ENCODE measurements at regions not wholly inside any gene's neighbourhood (a gene's known extent, or its start where the extent isn't known, plus 50 kb on each side); places are given as distances from the start of the nearest gene placed in this dataset.
"Not testable (repeated sequence)": the region's sequence is repeated elsewhere in the genome, so short reads cannot be mapped to it uniquely, and the experiment has no call there.

- H3K4me3 ChIP-seq (ENCODE audit: low read length) = no peak overlapping the region
- peaks cover 11% of the 10 kb centered on the region; the same call in 1 of the 2 replicates for H3K4me1 ChIP-seq (ENCODE audit: insufficient read depth, low read length)
- no peak overlapping the region for H3K9ac ChIP-seq (ENCODE audit: low read depth, low read length)
- H3K27me3 ChIP-seq (ENCODE audit: insufficient read depth, low read length) = peaks cover 2% of the 10 kb centered on the region; the same call in 1 of the 2 replicates
- no peaks in the 10 kb centered on the region for H3K36me3 ChIP-seq (ENCODE audit: insufficient read depth, low read depth, low read length)
- no peaks in the 10 kb centered on the region for H3K9me3 ChIP-seq (ENCODE audit: insufficient read depth, low read depth, low read length)
- no peak overlapping the region for H3K27ac ChIP-seq (ENCODE audit: low read length)
Measured at GRCh38 chr21:14285147-14285761, 69.3 kb downstream of the RBM11 start.

GRCh38 chr21:14284481-14284880, 68.5 kb downstream of the RBM11 start:
- Histone ChIP-seq H3K27me3 (ENCODE audit: insufficient read depth, low read length) (peaks cover 4% of the 10 kb centered on the region; the same call in 1 of the 2 replicates), H3K4me3 (ENCODE audit: low read length) (no peak overlapping the region), H3K27ac (ENCODE audit: low read length) (no peak overlapping the region), H3K36me3 (ENCODE audit: insufficient read depth, low read depth, low read length) (no peaks in the 10 kb centered on the region), H3K9ac (ENCODE audit: low read depth, low read length) (no peak overlapping the region), H3K4me1 (ENCODE audit: insufficient read depth, low read length) (peaks cover 16% of the 10 kb centered on the region; the same call in 1 of the 2 replicates), H3K9me3 (ENCODE audit: insufficient read depth, low read depth, low read length) (no peaks in the 10 kb centered on the region)

- peaks cover 16% of the 10 kb centered on the region; the same call in 1 of the 2 replicates for H3K4me1 ChIP-seq (ENCODE audit: insufficient read depth, low read length)
- peak overlapping the region; percentile 60 for H3K4me3 ChIP-seq (ENCODE audit: low read length)
- not testable (repeated sequence) for H3K9me3 ChIP-seq (ENCODE audit: insufficient read depth, low read depth, low read length); H3K36me3 ChIP-seq (ENCODE audit: insufficient read depth, low read depth, low read length); H3K27ac ChIP-seq (ENCODE audit: low read length); H3K27me3 ChIP-seq (ENCODE audit: insufficient read depth, low read length)
- H3K9ac ChIP-seq (ENCODE audit: low read depth, low read length) = peak overlapping the region; percentile 36; the same call in 1 of the 2 replicates
Measured at GRCh38 chr21:14281188-14281900, 65.4 kb downstream of the RBM11 start.
